Skeletal muscle satellite cell (primary cell): ENCODE measurements at regions not wholly inside any gene's neighbourhood (a gene's known extent, or its start where the extent isn't known, plus 50 kb on each side); places are given as distances from the start of the nearest gene placed in this dataset.
"Not testable (repeated sequence)": the region's sequence is repeated elsewhere in the genome, so short reads cannot be mapped to it uniquely, and the experiment has no call there.

Source experiments
- H3K27me3 ChIP-seq: 2 replicates; pipeline ENCODE4 v1.7.0; 2013; ENCODE audit warnings: low read length; ENCODE audit not compliant: control insufficient read depth, insufficient read depth
- H3K36me3 ChIP-seq: 2 replicates; pipeline ENCODE4 v1.7.0; 2013; ENCODE audit warnings: mild to moderate bottlenecking, control low read depth, low read length; ENCODE audit not compliant: insufficient read depth
- H3K4me1 ChIP-seq: 2 replicates; pipeline ENCODE4 v1.7.0; 2013; ENCODE audit warnings: low read length; ENCODE audit not compliant: control insufficient read depth, insufficient read depth
- H3K4me2 ChIP-seq: 2 replicates; pipeline ENCODE4 v1.7.0; 2013; ENCODE audit warnings: mild to moderate bottlenecking, low read length
- H3K4me3 ChIP-seq: 2 replicates; pipeline ENCODE4 v1.7.0; 2013; ENCODE audit warnings: low read length
- H3K9ac ChIP-seq: 2 replicates; pipeline ENCODE4 v1.7.0; 2013; ENCODE audit warnings: mild to moderate bottlenecking, low read depth, low read length, moderate library complexity
- H3K9me3 ChIP-seq: replicated peaks from 2 replicates; pipeline ENCODE4 v1.7.0; 2013; ENCODE audit warnings: mild to moderate bottlenecking, control low read depth, low read length

DNA sequence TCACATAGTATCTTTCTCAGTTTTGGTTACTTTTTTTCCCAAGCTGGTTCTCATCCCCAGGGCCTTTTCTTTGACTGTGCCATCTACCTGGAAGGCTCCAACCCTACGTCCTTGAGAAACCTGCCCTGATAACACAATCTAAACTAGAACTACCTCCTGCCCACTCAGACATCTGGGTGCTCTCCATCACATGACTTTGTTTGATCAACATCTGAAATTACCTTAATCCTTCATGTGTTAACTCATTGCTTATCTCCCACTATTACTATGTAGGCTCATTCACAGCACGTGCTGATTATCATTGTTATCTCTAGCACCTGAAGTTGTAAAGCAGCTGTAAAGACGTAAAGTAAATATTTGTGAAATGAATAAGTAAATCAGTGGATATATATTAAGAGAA lies 784.0 kb downstream of the TMTC2 start:
- Histone ChIP-seq H3K4me2 (no peak overlapping the region), H3K4me1 (no peaks in the 10 kb centered on the region), H3K9ac (no peak overlapping the region), H3K27me3 (no peaks in the 10 kb centered on the region), H3K9me3 (no peaks in the 10 kb centered on the region), H3K36me3 (no peaks in the 10 kb centered on the region), H3K4me3 (no peak overlapping the region)

DNA sequence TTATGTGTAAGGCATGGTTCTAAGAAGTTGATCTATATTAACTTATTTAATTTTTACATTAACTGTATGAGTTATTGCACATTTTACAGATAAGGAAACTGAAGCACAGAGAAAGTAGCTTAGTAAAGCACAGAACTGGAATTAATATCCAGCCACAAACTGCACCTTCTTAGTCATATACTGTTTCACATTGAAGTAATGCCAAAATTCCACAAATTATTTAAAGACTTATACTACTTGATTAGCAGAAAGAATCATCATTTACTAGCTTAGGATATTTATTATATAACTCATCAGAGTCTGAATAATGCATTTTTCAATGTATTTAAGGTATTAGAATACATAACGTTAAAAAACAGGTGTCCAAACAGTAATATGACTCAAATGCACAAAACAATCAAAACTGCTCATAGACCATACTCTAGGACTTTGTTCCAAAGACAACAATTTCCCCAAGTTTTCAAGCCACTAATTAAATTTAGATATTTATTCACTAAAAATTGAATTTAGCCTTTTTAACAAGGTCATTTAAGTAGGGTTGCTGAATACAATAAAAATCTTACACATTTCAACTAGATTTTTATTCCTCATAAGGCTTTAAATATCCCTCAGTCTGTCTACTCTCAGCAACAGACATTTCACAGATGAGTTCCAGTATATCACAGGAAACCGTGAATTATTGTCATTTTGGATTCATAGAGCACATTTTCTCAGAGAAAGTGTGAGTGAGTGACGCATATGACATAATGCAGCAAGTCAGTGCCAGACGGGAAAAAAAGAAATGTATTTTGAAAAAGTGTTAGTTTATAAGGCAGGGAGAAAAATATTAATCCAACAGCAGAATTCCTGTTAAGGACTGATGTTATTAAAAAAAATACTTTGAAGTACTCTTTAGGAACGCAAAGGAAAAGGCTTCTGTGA lies 782.5 kb downstream of the TMTC2 start:
- Histone ChIP-seq H3K4me1 (no peaks in the 10 kb centered on the region), H3K4me2 (no peak overlapping the region), H3K36me3 (no peaks in the 10 kb centered on the region), H3K9me3 (no peaks in the 10 kb centered on the region), H3K4me3 (no peak overlapping the region), H3K9ac (no peak overlapping the region), H3K27me3 (no peaks in the 10 kb centered on the region)

DNA sequence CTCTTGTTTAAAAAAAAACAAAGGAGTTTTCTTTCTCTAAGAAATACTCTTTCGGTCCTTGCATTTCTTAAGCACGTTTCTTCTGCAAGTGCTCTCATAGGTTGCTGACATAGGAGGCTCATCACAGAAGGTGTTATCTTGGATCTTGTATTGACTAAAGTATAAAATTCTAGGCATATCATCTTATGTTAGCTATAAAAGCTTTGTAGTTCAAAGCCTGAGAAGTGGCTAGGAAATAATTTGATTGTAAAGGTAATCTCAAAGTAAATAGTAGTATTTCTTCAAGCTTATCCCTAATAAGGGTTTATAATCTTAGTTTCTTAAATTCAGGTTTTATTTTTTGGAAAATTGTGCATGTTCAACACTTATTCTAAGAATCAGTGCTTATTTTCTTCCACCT lies 778.9 kb downstream of the TMTC2 start:
- Histone ChIP-seq H3K4me2 (no peak overlapping the region), H3K9ac (no peak overlapping the region), H3K4me3 (no peak overlapping the region)

DNA sequence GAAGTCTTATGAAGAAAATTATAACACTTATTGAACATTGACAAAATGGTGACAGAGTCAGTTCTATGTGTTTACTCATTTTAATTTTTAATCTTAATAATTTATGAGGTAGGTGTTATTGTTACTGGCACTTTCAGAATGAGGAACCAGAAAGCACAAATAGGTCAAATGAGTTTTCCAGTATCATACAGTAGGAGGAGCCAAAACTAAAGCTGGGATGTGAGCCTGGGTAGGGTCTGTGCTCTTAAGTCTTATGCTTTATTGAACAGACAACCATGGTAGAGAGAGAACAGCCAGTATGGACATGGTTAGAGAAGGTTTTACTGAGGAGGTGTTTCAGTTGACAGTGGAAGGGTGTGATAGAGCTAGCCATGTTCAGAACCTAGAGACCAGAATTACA lies 775.7 kb downstream of the TMTC2 start:
- Histone ChIP-seq H3K9ac (no peak overlapping the region), H3K27me3 (no peaks in the 10 kb centered on the region)

More for the DNA sequence above, 778.9 kb downstream of the TMTC2 start:
- Histone ChIP-seq H3K36me3 (no peaks in the 10 kb centered on the region), H3K9me3 (no peaks in the 10 kb centered on the region), H3K4me1 (no peaks in the 10 kb centered on the region), H3K27me3 (no peaks in the 10 kb centered on the region)

DNA sequence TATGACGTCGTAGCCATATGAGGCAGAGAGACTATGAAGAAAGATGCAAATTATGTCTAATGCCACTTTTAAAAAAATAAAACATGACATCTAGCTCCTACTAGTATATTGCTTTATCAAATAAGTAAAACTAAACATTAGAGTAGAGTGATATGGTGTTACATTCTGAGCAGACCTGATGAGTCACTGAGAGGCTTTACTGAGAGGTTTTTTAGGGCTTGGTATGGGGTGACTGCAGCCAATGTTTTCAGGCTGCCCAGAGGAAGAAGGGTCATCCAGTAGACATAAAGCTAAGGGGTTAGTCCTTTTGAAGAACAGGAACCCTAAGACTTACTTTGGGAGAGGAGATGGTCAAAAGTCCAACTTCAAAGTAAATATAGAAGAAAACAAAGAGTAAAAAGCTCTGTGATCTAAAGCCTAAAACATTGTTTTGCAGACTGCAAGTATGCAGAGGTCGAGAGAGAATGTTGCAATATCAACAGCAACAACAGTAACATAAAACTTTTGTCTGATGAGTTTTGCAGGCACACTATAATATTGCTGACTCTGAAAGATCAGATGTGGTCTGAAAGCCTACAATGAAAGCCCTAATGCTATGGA lies 774.7 kb downstream of the TMTC2 start:
- Histone ChIP-seq H3K27me3 (no peaks in the 10 kb centered on the region), H3K9ac (no peak overlapping the region), H3K4me1 (no peaks in the 10 kb centered on the region), H3K9me3 (no peaks in the 10 kb centered on the region), H3K4me2 (no peak overlapping the region), H3K36me3 (no peaks in the 10 kb centered on the region), H3K4me3 (no peak overlapping the region)

More for the DNA sequence above, 775.7 kb downstream of the TMTC2 start:
- Histone ChIP-seq H3K36me3 (no peaks in the 10 kb centered on the region), H3K9me3 (no peaks in the 10 kb centered on the region), H3K4me2 (no peak overlapping the region), H3K4me1 (no peaks in the 10 kb centered on the region), H3K4me3 (no peak overlapping the region)

DNA sequence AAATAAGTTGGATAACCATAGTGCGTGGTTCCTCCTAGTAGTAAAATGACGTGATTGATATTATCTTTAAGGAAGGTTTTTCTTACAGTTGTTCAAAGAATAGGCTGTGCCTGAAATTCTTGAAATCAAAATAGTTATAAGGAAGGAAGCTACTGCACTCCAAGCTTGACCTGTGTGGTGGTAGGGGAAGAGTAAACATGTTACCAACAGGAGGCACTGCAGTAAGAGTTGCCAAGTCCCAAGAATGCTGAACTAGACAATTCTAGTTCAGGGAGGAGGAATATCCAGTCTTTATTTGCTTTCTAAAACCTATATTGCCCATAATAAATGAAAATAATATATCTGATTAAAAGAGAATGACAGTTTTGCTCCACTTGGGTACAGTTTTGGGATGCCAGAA lies 764.5 kb downstream of the TMTC2 start:
- Histone ChIP-seq H3K9me3 (no peaks in the 10 kb centered on the region), H3K4me1 (no peaks in the 10 kb centered on the region)

DNA sequence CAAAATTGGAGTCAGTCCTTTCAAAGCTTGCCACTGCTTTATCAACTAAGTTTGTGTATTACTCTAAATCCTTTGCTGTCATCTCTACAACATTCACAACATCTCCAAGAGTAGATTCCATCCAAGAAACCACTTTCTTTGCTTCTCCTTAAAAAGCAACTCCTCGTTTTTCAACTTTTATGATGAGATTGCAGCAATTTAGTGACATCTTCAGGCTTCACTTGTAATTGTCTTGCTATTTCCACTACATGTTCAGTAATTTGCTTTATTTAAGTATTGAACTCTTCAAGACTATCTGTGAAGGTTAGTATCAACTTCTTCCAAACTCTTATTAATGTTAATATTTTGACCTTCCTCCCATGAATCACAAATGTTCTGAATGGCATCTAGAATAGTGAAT lies 747.9 kb downstream of the TMTC2 start:
- Histone ChIP-seq H3K27me3 (no peaks in the 10 kb centered on the region), H3K4me1 (no peaks in the 10 kb centered on the region), H3K36me3 (no peaks in the 10 kb centered on the region), H3K9me3 (no peaks in the 10 kb centered on the region), H3K9ac (no peak overlapping the region), H3K4me2 (no peak overlapping the region), H3K4me3 (no peak overlapping the region)

More for the DNA sequence above, 764.5 kb downstream of the TMTC2 start:
- H3K4me2 ChIP-seq: no peak overlapping the region
- H3K9ac ChIP-seq: no peak overlapping the region
- no peaks in the 10 kb centered on the region for H3K27me3 ChIP-seq
- H3K36me3 ChIP-seq: no peaks in the 10 kb centered on the region
- no peak overlapping the region for H3K4me3 ChIP-seq

DNA sequence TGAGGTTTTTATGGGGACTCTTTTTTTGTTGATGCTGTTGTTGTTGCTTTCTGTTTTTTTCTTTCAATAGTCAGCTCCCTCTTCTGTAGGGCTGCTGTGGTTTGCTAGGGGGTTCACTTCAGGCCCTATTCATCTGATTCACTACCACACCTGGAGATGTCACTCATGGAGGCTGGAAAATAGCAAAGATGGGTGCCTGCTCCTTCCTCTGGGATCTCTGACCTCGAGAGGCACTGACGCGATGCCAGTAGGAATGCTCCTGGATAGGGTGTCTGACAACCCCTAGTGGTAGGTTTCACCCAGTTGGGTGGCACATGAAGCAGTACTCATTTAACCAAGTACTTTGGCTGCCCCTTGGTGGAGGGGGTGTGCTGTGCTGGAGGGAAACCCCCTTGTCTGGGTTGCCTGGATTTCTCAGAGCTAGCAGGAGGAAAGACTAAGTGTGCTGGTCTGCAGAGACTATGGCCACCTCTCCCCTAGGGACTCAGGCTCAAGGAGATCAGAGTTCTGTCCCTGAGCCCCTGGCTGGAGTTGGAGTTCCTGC lies 745.5 kb downstream of the TMTC2 start:
- no peaks in the 10 kb centered on the region for H3K4me1 ChIP-seq
- no peaks in the 10 kb centered on the region for H3K36me3 ChIP-seq
- no peak overlapping the region for H3K4me2 ChIP-seq
- no peak overlapping the region for H3K9ac ChIP-seq
- H3K9me3 ChIP-seq: no peaks in the 10 kb centered on the region
- H3K27me3 ChIP-seq: no peaks in the 10 kb centered on the region
- no peak overlapping the region for H3K4me3 ChIP-seq

DNA sequence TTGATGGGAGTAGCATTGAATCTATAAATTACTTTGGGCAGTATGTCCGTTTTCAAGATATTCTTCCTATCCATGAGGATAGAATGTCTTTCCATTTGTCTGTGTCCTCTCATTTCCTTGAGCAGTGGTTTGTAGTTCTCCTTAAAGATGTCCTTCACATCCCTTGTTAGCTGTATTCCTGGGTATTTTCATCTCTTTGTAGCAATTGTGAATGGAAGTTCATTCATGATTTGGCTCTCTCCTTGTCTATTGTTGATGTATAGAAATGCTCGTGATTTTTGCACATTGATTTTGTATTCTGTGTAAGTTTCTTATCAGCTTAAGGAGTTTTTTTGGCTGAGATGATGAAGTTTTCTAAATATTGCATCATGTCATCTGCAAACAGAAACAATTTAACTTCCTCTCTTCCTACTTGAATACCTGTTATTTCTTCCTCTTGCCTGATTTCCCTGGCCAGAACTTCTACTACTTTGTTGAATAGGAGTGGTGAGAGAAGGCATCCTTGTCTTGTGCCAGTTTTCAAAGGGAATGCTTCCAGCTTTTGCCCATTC lies 741.0 kb downstream of the TMTC2 start:
- H3K36me3 ChIP-seq, H3K4me1 ChIP-seq, H3K9me3 ChIP-seq, H3K4me2 ChIP-seq, H3K9ac ChIP-seq, H3K4me3 ChIP-seq, H3K27me3 ChIP-seq: not testable (repeated sequence)

DNA sequence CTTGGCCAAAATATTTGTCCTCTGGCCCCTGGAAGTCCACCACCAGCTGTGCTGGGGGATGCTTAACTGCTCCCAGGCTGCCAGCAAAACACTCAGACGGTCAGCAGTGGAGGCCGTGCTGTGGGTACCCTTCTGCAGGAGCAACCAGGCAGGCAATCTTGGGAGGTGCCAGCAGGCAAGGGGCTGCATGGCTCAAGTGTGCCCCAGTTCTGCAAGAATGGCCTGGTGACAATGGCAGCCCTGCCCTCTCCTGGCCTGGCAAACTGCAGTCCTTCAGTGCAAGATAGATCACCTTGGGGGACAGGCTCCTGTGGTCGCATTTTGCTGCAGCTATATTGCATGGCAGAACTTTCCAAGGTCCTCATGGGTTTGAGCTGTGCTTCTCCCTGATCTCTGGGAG lies 728.3 kb downstream of the TMTC2 start:
- Histone ChIP-seq H3K27me3 (no peaks in the 10 kb centered on the region), H3K4me3 (no peak overlapping the region), H3K9ac (no peak overlapping the region), H3K4me2 (no peak overlapping the region), H3K9me3 (no peaks in the 10 kb centered on the region), H3K36me3 (no peaks in the 10 kb centered on the region), H3K4me1 (no peaks in the 10 kb centered on the region)

DNA sequence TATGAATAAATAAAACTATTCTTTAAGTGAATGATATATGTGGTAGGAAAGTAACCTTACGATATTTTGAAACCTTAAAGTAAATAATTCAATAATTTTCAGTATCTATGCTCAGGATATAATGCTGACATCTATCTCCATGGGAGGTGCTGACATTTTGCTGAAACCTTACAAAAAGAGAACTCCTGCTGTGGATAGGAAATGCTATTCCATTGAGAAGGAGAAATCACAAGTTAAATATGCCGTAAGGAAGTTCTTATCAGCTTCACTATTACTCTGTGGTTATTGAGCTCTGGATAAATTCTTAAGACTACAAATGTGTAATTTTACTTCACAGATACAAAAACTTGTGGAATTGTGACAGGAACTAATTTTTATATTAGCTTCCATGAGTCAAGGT lies 722.1 kb downstream of the TMTC2 start:
- H3K4me1 ChIP-seq: no peaks in the 10 kb centered on the region
- H3K36me3 ChIP-seq: no peaks in the 10 kb centered on the region
- H3K4me2 ChIP-seq: no peak overlapping the region
- no peaks in the 10 kb centered on the region for H3K27me3 ChIP-seq
- no peaks in the 10 kb centered on the region for H3K9me3 ChIP-seq
- no peak overlapping the region for H3K9ac ChIP-seq
- no peak overlapping the region for H3K4me3 ChIP-seq
